ENCODE measurements at regions not wholly inside any gene's neighbourhood (a gene's known extent, or its start where the extent isn't known, plus 50 kb on each side); places are given as distances from the start of the nearest gene placed in this dataset.

- TF ChIP-seq, protein P1, sequence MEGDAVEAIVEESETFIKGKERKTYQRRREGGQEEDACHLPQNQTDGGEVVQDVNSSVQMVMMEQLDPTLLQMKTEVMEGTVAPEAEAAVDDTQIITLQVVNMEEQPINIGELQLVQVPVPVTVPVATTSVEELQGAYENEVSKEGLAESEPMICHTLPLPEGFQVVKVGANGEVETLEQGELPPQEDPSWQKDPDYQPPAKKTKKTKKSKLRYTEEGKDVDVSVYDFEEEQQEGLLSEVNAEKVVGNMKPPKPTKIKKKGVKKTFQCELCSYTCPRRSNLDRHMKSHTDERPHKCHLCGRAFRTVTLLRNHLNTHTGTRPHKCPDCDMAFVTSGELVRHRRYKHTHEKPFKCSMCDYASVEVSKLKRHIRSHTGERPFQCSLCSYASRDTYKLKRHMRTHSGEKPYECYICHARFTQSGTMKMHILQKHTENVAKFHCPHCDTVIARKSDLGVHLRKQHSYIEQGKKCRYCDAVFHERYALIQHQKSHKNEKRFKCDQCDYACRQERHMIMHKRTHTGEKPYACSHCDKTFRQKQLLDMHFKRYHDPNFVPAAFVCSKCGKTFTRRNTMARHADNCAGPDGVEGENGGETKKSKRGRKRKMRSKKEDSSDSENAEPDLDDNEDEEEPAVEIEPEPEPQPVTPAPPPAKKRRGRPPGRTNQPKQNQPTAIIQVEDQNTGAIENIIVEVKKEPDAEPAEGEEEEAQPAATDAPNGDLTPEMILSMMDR (IDR thresholded peaks at IDR 0.05), result no peak
- TF ChIP-seq POLR2AphosphoS5 (IDR thresholded peaks at IDR 0.05) (no peak), POLR2A (IDR thresholded peaks at IDR 0.05) (no peak)
- Histone ChIP-seq H3K9me3 (no peaks in the 10 kb centered on the region), H3K36me3 (no peaks in the 10 kb centered on the region), H3K27me3 (replicated peaks; ENCODE audit: insufficient read depth) (no peaks in the 10 kb centered on the region), H3K4me3 (no peak overlapping the region), H3K27ac (no peak overlapping the region), H3K4me1 (replicated peaks) (no peaks in the 10 kb centered on the region)
- intact Hi-C loops (cut with DNase I), result no loop called here
- DNase-seq (ENCODE audit: low spot score), result no peak
These were observed 355.2 kb downstream of the KCTD8 start for GRCh38 chr4:44093390-44093789.

GRCh38 chr4:44098973-44099372 lies 349.6 kb downstream of the KCTD8 start:
- H3K27me3 ChIP-seq (replicated peaks; ENCODE audit: insufficient read depth), result no peaks in the 10 kb centered on the region
- intact Hi-C loops (cut with DNase I), result no loop called here
- 86% methylated on average over 7 of the region's 7 CpGs for WGBS
- H3K9me3 ChIP-seq, result no peaks in the 10 kb centered on the region
- no peak for TF ChIP-seq POLR2AphosphoS5 (IDR thresholded peaks at IDR 0.05)
- no peak for TF ChIP-seq POLR2A (IDR thresholded peaks at IDR 0.05)
- TF ChIP-seq, protein P1 (IDR thresholded peaks at IDR 0.05), result no peak
- H3K36me3 ChIP-seq, result no peaks in the 10 kb centered on the region
- H3K27ac ChIP-seq, result no peak overlapping the region
- H3K4me1 ChIP-seq (replicated peaks), result no peaks in the 10 kb centered on the region
- no peak overlapping the region for H3K4me3 ChIP-seq
- no peak for DNase-seq (ENCODE audit: low spot score)

- 92% methylated on average over 6 of the region's 6 CpGs for WGBS
- Histone ChIP-seq H3K4me1 (replicated peaks) (no peaks in the 10 kb centered on the region), H3K36me3 (no peaks in the 10 kb centered on the region), H3K9me3 (no peaks in the 10 kb centered on the region), H3K27ac (no peak overlapping the region), H3K27me3 (replicated peaks; ENCODE audit: insufficient read depth) (no peaks in the 10 kb centered on the region), H3K4me3 (no peak overlapping the region)
- intact Hi-C loops (cut with DNase I), result no loop called here
- TF ChIP-seq POLR2AphosphoS5 (IDR thresholded peaks at IDR 0.05) (no peak), POLR2A (IDR thresholded peaks at IDR 0.05) (no peak)
- TF ChIP-seq, protein P1 (IDR thresholded peaks at IDR 0.05), result no peak
- no peak for DNase-seq (ENCODE audit: low spot score)
These were observed 348.2 kb downstream of the KCTD8 start for GRCh38 chr4:44100456-44100855.

DNA sequence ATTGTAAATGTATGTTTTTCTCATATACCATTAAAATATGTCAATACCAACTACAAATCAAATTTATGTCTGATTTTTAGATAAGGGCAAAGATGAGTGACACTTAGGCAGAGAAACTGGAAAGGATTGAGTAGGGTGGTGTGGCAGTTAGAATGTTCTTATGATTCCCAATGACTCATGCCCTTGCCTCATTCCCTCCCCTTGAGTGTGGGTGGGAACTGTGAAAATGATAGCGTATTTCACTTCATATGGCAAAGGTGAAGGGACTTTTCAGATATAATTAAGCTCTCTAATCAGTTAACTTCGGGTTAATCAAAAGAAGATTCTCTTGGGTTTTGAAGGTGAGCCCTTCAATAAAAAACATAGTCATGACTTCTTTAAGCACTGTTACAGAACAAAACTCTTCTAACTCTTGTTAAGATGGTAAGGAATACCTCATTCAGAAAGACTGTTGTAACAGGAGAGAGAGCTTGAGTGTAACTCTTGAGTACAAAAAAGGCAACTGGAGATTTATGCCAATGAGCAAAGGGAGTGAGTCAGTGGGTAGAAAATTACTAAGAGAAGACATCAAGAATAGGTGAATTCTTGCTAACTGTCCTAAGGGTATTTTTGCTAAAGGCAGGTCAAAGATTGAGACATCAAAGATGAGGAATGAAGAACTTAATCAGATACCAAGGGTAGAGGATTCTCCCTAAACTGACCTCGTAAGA lies 329.5 kb downstream of the KCTD8 start:
- intact Hi-C loops (cut with DNase I), result no loop called here
- no peak overlapping the region for H3K4me3 ChIP-seq
- H3K27me3 ChIP-seq (replicated peaks; ENCODE audit: insufficient read depth), result no peaks in the 10 kb centered on the region
- H3K9me3 ChIP-seq, result no peaks in the 10 kb centered on the region
- TF ChIP-seq, protein P1 (IDR thresholded peaks at IDR 0.05), result no peak
- TF ChIP-seq POLR2AphosphoS5 (IDR thresholded peaks at IDR 0.05) (no peak), POLR2A (IDR thresholded peaks at IDR 0.05) (no peak)
- no peaks in the 10 kb centered on the region for H3K4me1 ChIP-seq (replicated peaks)
- no peak overlapping the region for H3K27ac ChIP-seq
- whole genome bisulfite sequencing, result 86% methylated on average over 3 of the region's 3 CpGs
- H3K36me3 ChIP-seq, result no peaks in the 10 kb centered on the region
- DNase-seq (ENCODE audit: low spot score), result no peak

GRCh38 chr4:44120646-44121045 lies 328.0 kb downstream of the KCTD8 start:
- H3K4me3 ChIP-seq, result no peak overlapping the region
- intact Hi-C loops (cut with DNase I), result no loop called here
- H3K27me3 ChIP-seq (replicated peaks; ENCODE audit: insufficient read depth), result no peaks in the 10 kb centered on the region
- no peak for DNase-seq (ENCODE audit: low spot score)
- TF ChIP-seq POLR2AphosphoS5 (IDR thresholded peaks at IDR 0.05) (no peak), POLR2A (IDR thresholded peaks at IDR 0.05) (no peak)
- TF ChIP-seq, protein P1 (IDR thresholded peaks at IDR 0.05), result no peak
- no peaks in the 10 kb centered on the region for H3K36me3 ChIP-seq
- no peaks in the 10 kb centered on the region for H3K4me1 ChIP-seq (replicated peaks)
- WGBS, result 86% methylated on average over 2 of the region's 2 CpGs
- no peaks in the 10 kb centered on the region for H3K9me3 ChIP-seq
- H3K27ac ChIP-seq, result no peak overlapping the region
